OCI-LY3 (cell line): ENCODE measurements at regions not wholly inside any gene's neighbourhood (a gene's known extent, or its start where the extent isn't known, plus 50 kb on each side); places are given as distances from the start of the nearest gene placed in this dataset.

Experiments
- H2AFZ ChIP-seq: fragments of 200-600, 300-600 bp; shearing (Covaris generic); 2 replicates; pipeline ENCODE4 v1.6.0; 2014; ENCODE audit warnings: antibody characterized with exemption, low read depth, low read length
- H3K27ac ChIP-seq: fragments of 200-600, 300-600 bp; sonication (generic); 2 replicates; pipeline ENCODE4 v1.5.1; 2014; ENCODE audit warnings: mild to moderate bottlenecking, low read length, moderate library complexity, mixed read lengths
- H3K27me3 ChIP-seq: fragments of 200-600, 300-600 bp; sonication (generic); 2 replicates; pipeline ENCODE4 v1.6.1; 2014; ENCODE audit warnings: low read depth, low read length, mixed read lengths
- H3K36me3 ChIP-seq: fragments of 200-600, 300-600 bp; sonication (generic); replicated peaks from 2 replicates; pipeline ENCODE3; 2014; ENCODE audit warnings: low read depth, low read length, mixed read lengths
- H3K4me1 ChIP-seq: fragments of 300-600, 200-600 bp; sonication (generic); 2 replicates; pipeline ENCODE4 v1.6.1; 2014; ENCODE audit warnings: low read length, mixed read lengths
- H3K4me2 ChIP-seq: fragments of 200-600, 300-600 bp; sonication (generic); 2 replicates; pipeline ENCODE4 v1.6.1; 2014; ENCODE audit warnings: low read length, mixed read lengths
- H3K4me3 ChIP-seq: fragments of 300-600, 200-600 bp; sonication (generic); 2 replicates; pipeline ENCODE4 v1.5.1; 2014; ENCODE audit warnings: antibody characterized with exemption, mild to moderate bottlenecking, low read length, moderate library complexity
- H3K79me2 ChIP-seq: fragments of 300-600, 200-600 bp; shearing (Covaris generic); 2 replicates; pipeline ENCODE4 v1.6.1; 2014; ENCODE audit warnings: mild to moderate bottlenecking, low read length, mixed read lengths
- H3K9ac ChIP-seq: fragments of 300-600, 200-600 bp; shearing (Covaris generic); 2 replicates; pipeline ENCODE4 v1.6.0; 2014; ENCODE audit warnings: mild to moderate bottlenecking, low read length, moderate library complexity
- H3K9me3 ChIP-seq: fragments of 200-600, 300-600 bp; shearing (Covaris generic); 2 replicates; pipeline ENCODE4 v1.6.1; 2014; ENCODE audit warnings: low read length, mixed read lengths; ENCODE audit not compliant: insufficient read depth
- H4K20me1 ChIP-seq: fragments of 200-600, 300-600 bp; sonication (generic); 2 replicates; pipeline ENCODE4 v1.6.1; 2016; ENCODE audit warnings: low read length, mixed read lengths; ENCODE audit not compliant: insufficient read depth
- EZH2phosphoT487 ChIP-seq: fragments of 200-600 bp; shearing (Covaris generic); IDR thresholded peaks from 2 replicates; pipeline ENCODE4 v1.6.1; 2018; ENCODE audit warnings: antibody characterized with exemption, mixed run types, low read depth
- TF ChIP-seq, protein P1 (sequence below): fragments of 200-600, 300-600 bp; sonication (generic); IDR thresholded peaks from 2 replicates; pipeline ENCODE4 v1.5.1; 2014; ENCODE audit warnings: antibody characterized with exemption, low read length, low read depth

DNA sequence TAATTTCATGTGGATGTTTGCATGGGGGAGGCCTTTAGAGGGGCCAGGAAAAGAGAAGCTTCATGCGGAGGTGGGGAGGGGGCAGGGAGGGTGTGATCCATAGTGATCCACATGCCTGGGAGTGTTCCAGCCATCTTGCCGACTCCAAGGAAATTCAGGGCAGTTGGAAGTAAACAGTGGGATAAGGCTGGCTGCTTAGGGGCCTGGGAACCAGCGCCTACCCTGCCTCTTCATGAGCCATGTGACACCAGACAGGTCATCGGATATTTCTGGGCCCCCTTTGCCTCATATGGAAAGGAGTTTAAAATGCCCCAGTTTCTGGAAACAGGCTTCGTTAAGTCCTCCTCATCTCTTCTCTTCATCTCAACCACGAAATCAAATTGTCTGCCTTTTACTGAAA lies 983.2 kb downstream of the BCL11B start:
- Histone ChIP-seq H3K36me3 (no peaks in the 10 kb centered on the region), H3K9me3 (no peaks in the 10 kb centered on the region), H3K9ac (no peak overlapping the region), H3K79me2 (no peaks in the 10 kb centered on the region), H4K20me1 (no peaks in the 10 kb centered on the region), H3K4me2 (no peak overlapping the region), H3K27me3 (no peaks in the 10 kb centered on the region), H3K4me3 (no peak overlapping the region), H3K27ac (no peak overlapping the region), H2AFZ (no peak overlapping the region), H3K4me1 (no peaks in the 10 kb centered on the region)
- TF ChIP-seq EZH2phosphoT487: no peak
- TF ChIP-seq, protein P1, sequence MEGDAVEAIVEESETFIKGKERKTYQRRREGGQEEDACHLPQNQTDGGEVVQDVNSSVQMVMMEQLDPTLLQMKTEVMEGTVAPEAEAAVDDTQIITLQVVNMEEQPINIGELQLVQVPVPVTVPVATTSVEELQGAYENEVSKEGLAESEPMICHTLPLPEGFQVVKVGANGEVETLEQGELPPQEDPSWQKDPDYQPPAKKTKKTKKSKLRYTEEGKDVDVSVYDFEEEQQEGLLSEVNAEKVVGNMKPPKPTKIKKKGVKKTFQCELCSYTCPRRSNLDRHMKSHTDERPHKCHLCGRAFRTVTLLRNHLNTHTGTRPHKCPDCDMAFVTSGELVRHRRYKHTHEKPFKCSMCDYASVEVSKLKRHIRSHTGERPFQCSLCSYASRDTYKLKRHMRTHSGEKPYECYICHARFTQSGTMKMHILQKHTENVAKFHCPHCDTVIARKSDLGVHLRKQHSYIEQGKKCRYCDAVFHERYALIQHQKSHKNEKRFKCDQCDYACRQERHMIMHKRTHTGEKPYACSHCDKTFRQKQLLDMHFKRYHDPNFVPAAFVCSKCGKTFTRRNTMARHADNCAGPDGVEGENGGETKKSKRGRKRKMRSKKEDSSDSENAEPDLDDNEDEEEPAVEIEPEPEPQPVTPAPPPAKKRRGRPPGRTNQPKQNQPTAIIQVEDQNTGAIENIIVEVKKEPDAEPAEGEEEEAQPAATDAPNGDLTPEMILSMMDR: no peak

DNA sequence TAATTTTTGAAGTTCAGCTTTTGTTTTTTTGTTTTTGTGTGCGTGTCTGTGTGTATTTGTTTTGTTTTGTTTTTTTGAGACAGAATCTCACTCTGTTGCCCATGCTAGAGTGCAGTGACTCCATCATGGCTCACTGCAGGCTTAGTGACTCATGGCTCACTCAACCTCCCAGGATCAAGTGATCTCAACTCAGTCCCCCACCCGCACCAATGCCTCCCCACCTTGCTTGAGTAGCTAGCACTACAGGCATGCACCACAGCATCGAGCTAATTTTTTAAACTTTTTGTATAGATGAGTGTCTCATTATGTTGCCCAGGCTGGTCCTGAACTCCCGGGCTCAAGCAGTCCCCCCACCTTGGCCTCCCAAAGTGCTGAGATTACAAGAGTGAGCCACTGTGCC lies 981.4 kb downstream of the BCL11B start:
- H3K9ac ChIP-seq: no peak overlapping the region
- H3K79me2 ChIP-seq: no peaks in the 10 kb centered on the region
- H3K36me3 ChIP-seq: no peaks in the 10 kb centered on the region
- H3K4me3 ChIP-seq: no peak overlapping the region
- no peak overlapping the region for H2AFZ ChIP-seq
- H4K20me1 ChIP-seq: no peaks in the 10 kb centered on the region
- no peaks in the 10 kb centered on the region for H3K27me3 ChIP-seq
- no peaks in the 10 kb centered on the region for H3K9me3 ChIP-seq
- H3K4me2 ChIP-seq: no peak overlapping the region
- no peak overlapping the region for H3K27ac ChIP-seq
- no peak for TF ChIP-seq EZH2phosphoT487
- TF ChIP-seq, protein P1: no peak
- H3K4me1 ChIP-seq: no peaks in the 10 kb centered on the region

DNA sequence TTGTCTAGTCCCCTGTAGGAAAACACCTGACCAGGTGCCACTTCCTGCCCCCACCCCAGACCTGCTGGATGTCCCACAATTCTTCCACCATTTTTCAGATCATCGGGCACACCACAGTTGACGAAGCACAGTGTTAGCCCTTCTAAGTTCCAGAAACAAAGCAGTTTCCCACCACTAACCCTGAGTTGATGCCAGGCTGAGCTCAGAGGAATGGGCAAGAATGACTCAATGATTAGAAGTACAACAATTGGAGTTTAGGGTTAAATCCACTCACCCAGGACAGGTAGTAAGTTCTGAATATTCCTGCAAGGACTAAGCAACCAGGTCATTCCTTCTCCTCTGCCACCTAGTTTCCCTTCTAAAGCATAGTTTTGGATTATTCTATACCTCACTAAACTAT lies 979.8 kb downstream of the BCL11B start:
- Histone ChIP-seq H3K27ac (no peak overlapping the region), H4K20me1 (no peaks in the 10 kb centered on the region), H3K27me3 (no peaks in the 10 kb centered on the region), H3K36me3 (no peaks in the 10 kb centered on the region), H3K4me2 (no peak overlapping the region), H3K4me1 (no peaks in the 10 kb centered on the region), H3K9ac (no peak overlapping the region), H2AFZ (no peak overlapping the region), H3K9me3 (no peaks in the 10 kb centered on the region), H3K79me2 (no peaks in the 10 kb centered on the region), H3K4me3 (no peak overlapping the region)
- TF ChIP-seq, protein P1: no peak
- TF ChIP-seq EZH2phosphoT487: no peak

DNA sequence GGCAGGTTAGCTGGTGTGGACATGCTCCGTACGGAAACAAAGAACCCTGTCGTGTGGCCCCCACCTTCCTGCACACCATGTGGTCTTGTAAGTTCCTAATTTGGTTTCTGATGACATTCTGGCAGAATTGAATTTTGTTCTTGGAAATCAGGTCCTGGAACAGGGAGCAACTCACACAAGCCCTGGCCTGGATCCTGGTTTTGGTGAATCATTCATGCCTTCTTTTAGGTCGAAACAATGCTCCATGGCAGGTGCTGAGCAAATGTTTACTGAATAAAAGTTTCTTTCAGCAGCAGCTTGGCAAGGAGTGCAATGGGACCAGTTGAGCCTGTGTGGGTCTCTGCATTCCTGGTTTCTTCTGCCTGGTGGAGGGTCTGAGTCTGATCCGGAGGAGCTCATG lies 978.4 kb downstream of the BCL11B start:
- TF ChIP-seq, protein P1: no peak
- TF ChIP-seq EZH2phosphoT487: no peak

More for the DNA sequence above, 978.4 kb downstream of the BCL11B start:
- no peak overlapping the region for H3K9ac ChIP-seq
- no peaks in the 10 kb centered on the region for H3K27me3 ChIP-seq
- no peaks in the 10 kb centered on the region for H3K79me2 ChIP-seq
- H4K20me1 ChIP-seq: no peaks in the 10 kb centered on the region
- no peaks in the 10 kb centered on the region for H3K36me3 ChIP-seq
- no peak overlapping the region for H3K4me3 ChIP-seq
- H3K27ac ChIP-seq: no peak overlapping the region
- H3K4me2 ChIP-seq: no peak overlapping the region
- H3K9me3 ChIP-seq: no peaks in the 10 kb centered on the region
- H2AFZ ChIP-seq: no peak overlapping the region
- no peaks in the 10 kb centered on the region for H3K4me1 ChIP-seq
